ENCODE measurements at regions not wholly inside any gene's neighbourhood (a gene's known extent, or its start where the extent isn't known, plus 50 kb on each side); places are given as distances from the start of the nearest gene placed in this dataset.

- DNase-seq: no peak
These were observed 159.2 kb upstream of the PPP2R3A start for GRCh38 chr3:135806317-135806716.

GRCh38 chr3:135807879-135808278, 157.6 kb upstream of the PPP2R3A start:
- DNase-seq: no peak

GRCh38 chr3:135809021-135809634, 156.4 kb upstream of the PPP2R3A start:
- DNase-seq: no peak

GRCh38 chr3:135811651-135812050, 153.9 kb upstream of the PPP2R3A start:
- DNase-seq: no peak

GRCh38 chr3:135812057-135812456, 153.5 kb upstream of the PPP2R3A start:
- no peak for DNase-seq

- DNase-seq: no peak
These were observed 131.1 kb upstream of the PPP2R3A start for GRCh38 chr3:135834465-135834864.

GRCh38 chr3:135837977-135838631, 127.4 kb upstream of the PPP2R3A start:
- DNase-seq: no peak

- DNase-seq: no peak
These were observed 125.1 kb upstream of the PPP2R3A start for GRCh38 chr3:135840436-135840835.

GRCh38 chr3:135844386-135844785, 121.1 kb upstream of the PPP2R3A start:
- no peak for DNase-seq

GRCh38 chr3:135848051-135848450, 117.5 kb upstream of the PPP2R3A start:
- DNase-seq: no peak

GRCh38 chr3:135849827-135850226, 115.7 kb upstream of the PPP2R3A start:
- no peak for DNase-seq

- no peak for DNase-seq
These were observed 114.1 kb upstream of the PPP2R3A start for GRCh38 chr3:135851201-135852081.

- no peak for DNase-seq
These were observed 111.5 kb upstream of the PPP2R3A start for GRCh38 chr3:135853981-135854380.

GRCh38 chr3:135860761-135861160, 104.8 kb upstream of the PPP2R3A start:
- no peak for DNase-seq

GRCh38 chr3:135862361-135862760, 103.2 kb upstream of the PPP2R3A start:
- no peak for DNase-seq

- no peak for DNase-seq
These were observed 101.5 kb upstream of the PPP2R3A start for GRCh38 chr3:135864060-135864459.

GRCh38 chr3:135865085-135865484, 100.4 kb upstream of the PPP2R3A start:
- DNase-seq: no peak

GRCh38 chr3:135865553-135865952, 100.0 kb upstream of the PPP2R3A start:
- no peak for DNase-seq

GRCh38 chr3:135867911-135868310, 97.6 kb upstream of the PPP2R3A start:
- no peak for DNase-seq

- DNase-seq: no peak
These were observed 96.7 kb upstream of the PPP2R3A start for GRCh38 chr3:135868801-135869200.

GRCh38 chr3:135869439-135870105, 96.0 kb upstream of the PPP2R3A start:
- DNase-seq: no peak

- no peak for DNase-seq
These were observed 94.2 kb upstream of the PPP2R3A start for GRCh38 chr3:135871311-135871710.

GRCh38 chr3:135874035-135874434, 91.5 kb upstream of the PPP2R3A start:
- no peak for DNase-seq
